Endothelial cell of umbilical vein (primary cell): ENCODE measurements at regions not wholly inside any gene's neighbourhood (a gene's known extent, or its start where the extent isn't known, plus 50 kb on each side); places are given as distances from the start of the nearest gene placed in this dataset.

Experiments used
- BruUV-seq: library from RNA; stranded (reverse); fragments of 400-500 nt; replicated peaks from 2 replicates; lab custom pipeline; 2021; lab: Mats Ljungman, UMichigan
- CTCF ChIA-PET: fragments of 300-600, 350-600 bp; sonication (Branson Sonifier 250); formaldehyde crosslinking; loops from one replicate; lab custom pipeline; 2021; ENCODE audit warnings: antibody characterized with exemption, inconsistent platforms; lab: Charles Lee
- POLR2A ChIA-PET: fragments of 300-600, 350-600 bp; sonication (Branson Sonifier 250); formaldehyde crosslinking; loops from one replicate; lab custom pipeline; 2021; ENCODE audit warnings: antibody characterized with exemption, inconsistent platforms; lab: Charles Lee
- DNase-seq: peaks from one replicate; pipeline ENCODE4 v3.0.0-alpha.2; 2011; ENCODE audit warnings: low read depth, low spot score
- FAIRE-seq: peaks from 2 replicates; lab custom pipeline; 2011; peaks lifted over from hg19 to GRCh38; lab: Jason Lieb, UNC
- H2AFZ ChIP-seq: 2 replicates; pipeline ENCODE4 v1.6.0; 2012; ENCODE audit warnings: low read depth, low read length, control low read depth, inconsistent platforms
- H3K27ac ChIP-seq: 2 replicates; pipeline ENCODE4 v1.5.1; 2011; ENCODE audit warnings: low read depth, mild to moderate bottlenecking, control low read depth, low read length, moderate library complexity; ENCODE audit not compliant: insufficient read depth
- H3K27me3 ChIP-seq, 2 experiments: 2 replicates each; pipeline versions ENCODE4 v1.6.0 to v1.6.1; 2011; ENCODE audit warnings: low read length in 2 of 2, mixed read lengths in 1 of 2; ENCODE audit not compliant: control insufficient read depth in 2 of 2, insufficient read depth in 2 of 2
- H3K36me3 ChIP-seq, 2 experiments: 2 replicates in 1 of 2; 3 replicates in 1 of 2; pipeline ENCODE4 v1.5.1; 2011; ENCODE audit warnings: low read length in 2 of 2, mild to moderate bottlenecking in 1 of 2, moderate library complexity in 1 of 2; ENCODE audit not compliant: control insufficient read depth in 2 of 2, insufficient read depth in 2 of 2; ENCODE audit errors: extremely low read depth in 1 of 2
- H3K4me1 ChIP-seq: 3 replicates; pipeline ENCODE4 v1.5.1; 2011; ENCODE audit warnings: mild to moderate bottlenecking, low read length; ENCODE audit not compliant: control insufficient read depth, insufficient read depth; ENCODE audit errors: extremely low read depth
- H3K4me2 ChIP-seq: 2 replicates; pipeline ENCODE4 v1.6.1; 2011; ENCODE audit warnings: low read length, control low read depth, mixed read lengths; ENCODE audit not compliant: insufficient read depth
- H3K4me3 ChIP-seq, 3 experiments: fragments of 200-600 bp in 1 of 3; sonication (generic), shearing (Covaris generic) in 1 of 3; replicated peaks in 1 of 3; 2 replicates each; pipeline ENCODE4 v1.5.1; 2011 to 2016; ENCODE audit warnings: control low read depth in 3 of 3, low read length in 3 of 3, mild to moderate bottlenecking in 2 of 3, inconsistent platforms in 1 of 3, low read depth in 1 of 3, moderate library complexity in 1 of 3; ENCODE audit not compliant: insufficient read depth in 1 of 3
- H3K79me2 ChIP-seq: 2 replicates; pipeline ENCODE4 v1.6.0; 2012; ENCODE audit warnings: low read length, inconsistent platforms; ENCODE audit not compliant: control insufficient read depth, insufficient read depth
- H3K9ac ChIP-seq: replicated peaks from 2 replicates; pipeline ENCODE3; 2011; ENCODE audit warnings: low read length, control low read depth; ENCODE audit not compliant: insufficient read depth; ENCODE audit errors: extremely low read depth
- H3K9me1 ChIP-seq: replicated peaks from 3 replicates; pipeline ENCODE4 v1.6.0; 2011; ENCODE audit warnings: mild to moderate bottlenecking, low read length; ENCODE audit not compliant: control insufficient read depth, insufficient read depth; ENCODE audit errors: extremely low read depth
- H3K9me3 ChIP-seq: replicated peaks from 2 replicates; pipeline ENCODE4 v1.5.1; 2012; ENCODE audit warnings: low read length, inconsistent platforms; ENCODE audit not compliant: control insufficient read depth, insufficient read depth
- H4K20me1 ChIP-seq: replicated peaks from 2 replicates; pipeline ENCODE3; 2011; ENCODE audit warnings: mild to moderate bottlenecking, low read length; ENCODE audit not compliant: control insufficient read depth, insufficient read depth; ENCODE audit errors: extremely low read depth
- EZH2 ChIP-seq: IDR thresholded peaks from 2 replicates; pipeline ENCODE4 v1.6.1; 2012; ENCODE audit warnings: borderline replicate concordance, low read depth, mild to moderate bottlenecking, moderate library complexity, low read length, inconsistent platforms; ENCODE audit not compliant: severe bottlenecking
- FOS ChIP-seq: IDR thresholded peaks from 2 replicates; pipeline ENCODE4 v1.6.1; 2011; ENCODE audit warnings: mild to moderate bottlenecking, low read length, moderate library complexity, borderline replicate concordance; ENCODE audit not compliant: insufficient read depth
- GATA2 ChIP-seq: IDR thresholded peaks from 2 replicates; pipeline ENCODE4 v1.7.0; 2011; ENCODE audit warnings: low read depth, mild to moderate bottlenecking, moderate library complexity, mixed read lengths, low read length; ENCODE audit not compliant: insufficient read length, insufficient read depth
- JUN ChIP-seq: IDR thresholded peaks from 2 replicates; pipeline ENCODE4 v1.6.1; 2011; ENCODE audit warnings: borderline replicate concordance, low read depth; ENCODE audit not compliant: insufficient read length, insufficient read depth
- MAX ChIP-seq: IDR thresholded peaks from 2 replicates; pipeline ENCODE4 v1.6.1; 2011; ENCODE audit not compliant: insufficient read depth, insufficient read length
- MYC ChIP-seq: IDR thresholded peaks from one replicate; pipeline ENCODE4 v1.6.1; 2011; ENCODE audit warnings: mild to moderate bottlenecking, low read depth, low read length
- POLR2A ChIP-seq: IDR thresholded peaks from 2 replicates; pipeline ENCODE4 v1.6.1; 2012; ENCODE audit warnings: low read depth, mild to moderate bottlenecking, control low read depth, low read length
- POLR2AphosphoS5 ChIP-seq: IDR thresholded peaks from 2 replicates; pipeline ENCODE4 v1.6.1; 2012; ENCODE audit warnings: low read depth, mild to moderate bottlenecking, control low read depth, low read length, moderate library complexity; ENCODE audit not compliant: insufficient read depth
- dilution Hi-C: fragments of 300-500 bp; cut with MboI; formaldehyde crosslinking; loops from one replicate; pipeline ENCODE4 v1.15.0; 2019; ENCODE audit warnings: low sequenced_read_pairs; ENCODE audit not compliant: extremely low pct_ligation_motif_present
- intact Hi-C: fragments of 100-400 bp; cut with micrococcal nuclease; formaldehyde crosslinking; loops from one replicate; pipeline ENCODE4 v1.10.0; 2022
- TF ChIP-seq, protein P1 (sequence below), 2 donors: IDR thresholded peaks; 1 replicate in 1 of 2; 2 replicates in 1 of 2; pipeline ENCODE4 v1.5.1; 2011; ENCODE audit warnings: low read length in 2 of 2, mild to moderate bottlenecking in 2 of 2, moderate library complexity in 2 of 2, control low read depth in 1 of 2, inconsistent platforms in 1 of 2, low read depth in 1 of 2; ENCODE audit not compliant: insufficient read depth in 1 of 2; ENCODE audit errors: extremely low read depth in 1 of 2

GRCh38 chr2:7767902-7768301, 850.7 kb downstream of the RNF144A start:
- H3K4me3 ChIP-seq, result no peak overlapping the region

GRCh38 chr2:7771781-7772180, 854.6 kb downstream of the RNF144A start:
- H3K27me3 ChIP-seq, result no peaks in the 10 kb centered on the region
- no TSS peak for BruUV-seq
- H3K9me1 ChIP-seq, result no peaks in the 10 kb centered on the region
- peaks cover 2% of the 10 kb centered on the region for H3K9me3 ChIP-seq
- TF ChIP-seq, protein P1, sequence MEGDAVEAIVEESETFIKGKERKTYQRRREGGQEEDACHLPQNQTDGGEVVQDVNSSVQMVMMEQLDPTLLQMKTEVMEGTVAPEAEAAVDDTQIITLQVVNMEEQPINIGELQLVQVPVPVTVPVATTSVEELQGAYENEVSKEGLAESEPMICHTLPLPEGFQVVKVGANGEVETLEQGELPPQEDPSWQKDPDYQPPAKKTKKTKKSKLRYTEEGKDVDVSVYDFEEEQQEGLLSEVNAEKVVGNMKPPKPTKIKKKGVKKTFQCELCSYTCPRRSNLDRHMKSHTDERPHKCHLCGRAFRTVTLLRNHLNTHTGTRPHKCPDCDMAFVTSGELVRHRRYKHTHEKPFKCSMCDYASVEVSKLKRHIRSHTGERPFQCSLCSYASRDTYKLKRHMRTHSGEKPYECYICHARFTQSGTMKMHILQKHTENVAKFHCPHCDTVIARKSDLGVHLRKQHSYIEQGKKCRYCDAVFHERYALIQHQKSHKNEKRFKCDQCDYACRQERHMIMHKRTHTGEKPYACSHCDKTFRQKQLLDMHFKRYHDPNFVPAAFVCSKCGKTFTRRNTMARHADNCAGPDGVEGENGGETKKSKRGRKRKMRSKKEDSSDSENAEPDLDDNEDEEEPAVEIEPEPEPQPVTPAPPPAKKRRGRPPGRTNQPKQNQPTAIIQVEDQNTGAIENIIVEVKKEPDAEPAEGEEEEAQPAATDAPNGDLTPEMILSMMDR (IDR thresholded peaks at IDR 0.05; ENCODE audit: extremely low read depth in 1 of 2, insufficient read depth in 1 of 2, low read depth in 1 of 2, low read length in 2 of 2), result no peak
- no peak for TF ChIP-seq JUN
- TF ChIP-seq POLR2A, result no peak
- no peak for TF ChIP-seq FOS
- TF ChIP-seq MYC, result no peak
- TF ChIP-seq GATA2, result no peak
- no peak for TF ChIP-seq EZH2
- no peak for TF ChIP-seq MAX
- TF ChIP-seq POLR2AphosphoS5, result no peak
- no peak overlapping the region for H3K27ac ChIP-seq
- H4K20me1 ChIP-seq, result no peaks in the 10 kb centered on the region
- no peak overlapping the region for H3K4me3 ChIP-seq
- H3K36me3 ChIP-seq, result no peaks in the 10 kb centered on the region
- no peak overlapping the region for H2AFZ ChIP-seq
- dilution Hi-C loops, result no loop called here
- DNase-seq (no peak), FAIRE-seq (no peak)
- no peak overlapping the region for H3K4me2 ChIP-seq
- ChIA-PET CTCF (interaction anchor here (0.6 kb wide), 1 partner anchor 15 kb away, joined by 3 read pairs; no protein-coding TSS in a partner anchor), POLR2A (no interaction called here)
- intact Hi-C loops, result no loop called here
- H3K79me2 ChIP-seq, result no peaks in the 10 kb centered on the region
- no peaks in the 10 kb centered on the region for H3K4me1 ChIP-seq
- H3K9ac ChIP-seq, result no peak overlapping the region

More at GRCh38 chr2:7767902-7768301, 850.7 kb downstream of the RNF144A start:
- Histone ChIP-seq H3K9me1 (no peaks in the 10 kb centered on the region), H3K4me1 (no peaks in the 10 kb centered on the region), H3K9me3 (peaks cover 2% of the 10 kb centered on the region), H2AFZ (no peak overlapping the region), H3K27ac (no peak overlapping the region), H3K27me3 (no peaks in the 10 kb centered on the region), H3K36me3 (no peaks in the 10 kb centered on the region), H3K4me2 (no peak overlapping the region), H4K20me1 (no peaks in the 10 kb centered on the region), H3K9ac (no peak overlapping the region), H3K79me2 (no peaks in the 10 kb centered on the region)
- dilution Hi-C loops, result no loop called here
- DNase-seq (no peak), FAIRE-seq (peak; percentile 35)
- intact Hi-C loops, result no loop called here
- BruUV-seq, result no TSS peak
- POLR2A ChIA-PET, result no interaction called here
- TF ChIP-seq MYC (no peak), FOS (no peak), POLR2A (no peak)
- CTCF ChIA-PET, result no interaction called here
